IPS-11a (cell line): ENCODE measurements at regions not wholly inside any gene's neighbourhood (a gene's known extent, or its start where the extent isn't known, plus 50 kb on each side); places are given as distances from the start of the nearest gene placed in this dataset.

Experiments used
- H3K4me3 ChIP-seq: one replicate; pipeline ENCODE4 v1.5.1; 2013; ENCODE audit warnings: low read depth, low read length, control low read depth

GRCh38 chr4:147303873-147304229 is 177.0 kb upstream of the EDNRA start:
- H3K4me3 ChIP-seq = no peak overlapping the region

- no peak overlapping the region for H3K4me3 ChIP-seq
Measured at GRCh38 chr4:147307896-147308674, 172.8 kb upstream of the EDNRA start.

- no peak overlapping the region for H3K4me3 ChIP-seq
Measured at GRCh38 chr4:147309434-147309833, 171.5 kb upstream of the EDNRA start.

- H3K4me3 ChIP-seq = no peak overlapping the region
Measured at GRCh38 chr4:147310312-147310711, 170.6 kb upstream of the EDNRA start.

GRCh38 chr4:147311956-147312355 is 168.9 kb upstream of the EDNRA start:
- no peak overlapping the region for H3K4me3 ChIP-seq

GRCh38 chr4:147312376-147313046 is 168.4 kb upstream of the EDNRA start:
- H3K4me3 ChIP-seq = no peak overlapping the region

GRCh38 chr4:147313108-147313507 is 167.8 kb upstream of the EDNRA start:
- no peak overlapping the region for H3K4me3 ChIP-seq

GRCh38 chr4:147318586-147318985 is 162.3 kb upstream of the EDNRA start:
- no peak overlapping the region for H3K4me3 ChIP-seq

GRCh38 chr4:147325571-147325981 is 155.3 kb upstream of the EDNRA start:
- no peak overlapping the region for H3K4me3 ChIP-seq

- H3K4me3 ChIP-seq = no peak overlapping the region
Measured at GRCh38 chr4:147326591-147326990, 154.3 kb upstream of the EDNRA start.

- H3K4me3 ChIP-seq = no peak overlapping the region
Measured at GRCh38 chr4:147327322-147327721, 153.6 kb upstream of the EDNRA start.

- no peak overlapping the region for H3K4me3 ChIP-seq
Measured at GRCh38 chr4:147328189-147328588, 152.7 kb upstream of the EDNRA start.

GRCh38 chr4:147328756-147329446 is 152.0 kb upstream of the EDNRA start:
- no peak overlapping the region for H3K4me3 ChIP-seq

GRCh38 chr4:147332091-147332490 is 148.8 kb upstream of the EDNRA start:
- H3K4me3 ChIP-seq = no peak overlapping the region

- no peak overlapping the region for H3K4me3 ChIP-seq
Measured at GRCh38 chr4:147334478-147334877, 146.4 kb upstream of the EDNRA start.

- H3K4me3 ChIP-seq = no peak overlapping the region
Measured at GRCh38 chr4:147335183-147335582, 145.7 kb upstream of the EDNRA start.

- no peak overlapping the region for H3K4me3 ChIP-seq
Measured at GRCh38 chr4:147336252-147336651, 144.6 kb upstream of the EDNRA start.

GRCh38 chr4:147339100-147339499 is 141.8 kb upstream of the EDNRA start:
- H3K4me3 ChIP-seq = no peak overlapping the region

GRCh38 chr4:147340111-147340510 is 140.8 kb upstream of the EDNRA start:
- H3K4me3 ChIP-seq = no peak overlapping the region

- no peak overlapping the region for H3K4me3 ChIP-seq
Measured at GRCh38 chr4:147340591-147341120, 140.2 kb upstream of the EDNRA start.

- H3K4me3 ChIP-seq = no peak overlapping the region
Measured at GRCh38 chr4:147343692-147344091, 137.2 kb upstream of the EDNRA start.

- H3K4me3 ChIP-seq = no peak overlapping the region
Measured at GRCh38 chr4:147345662-147346061, 135.2 kb upstream of the EDNRA start.
